ENCODE measurements at regions not wholly inside any gene's neighbourhood (a gene's known extent, or its start where the extent isn't known, plus 50 kb on each side); places are given as distances from the start of the nearest gene placed in this dataset.

GRCh38 chr7:42575171-42575570, 336.7 kb downstream of the C7orf25 start:
- no peak for DNase-seq (ENCODE audit: low read depth)
- TF ChIP-seq CTCF (IDR thresholded peaks at IDR 0.05; ENCODE audit: insufficient read depth, low read length, poor library complexity, severe bottlenecking), result no peak
- Histone ChIP-seq H3K4me3 (ENCODE audit: low read depth, low read length) (no peak overlapping the region), H3K27me3 (ENCODE audit: control insufficient read depth, insufficient read depth, low read length) (no peaks in the 10 kb centered on the region), H3K36me3 (ENCODE audit: control insufficient read depth, insufficient read depth, low read length) (no peaks in the 10 kb centered on the region)

- DNase-seq (ENCODE audit: low read depth), result no peak
- H3K4me3 ChIP-seq (ENCODE audit: low read depth, low read length), result no peak overlapping the region
- no peak for TF ChIP-seq CTCF (IDR thresholded peaks at IDR 0.05; ENCODE audit: insufficient read depth, low read length, poor library complexity, severe bottlenecking)
- no peaks in the 10 kb centered on the region for H3K27me3 ChIP-seq (ENCODE audit: control insufficient read depth, insufficient read depth, low read length)
- H3K36me3 ChIP-seq (ENCODE audit: control insufficient read depth, insufficient read depth, low read length), result no peaks in the 10 kb centered on the region
Measured at GRCh38 chr7:42574685-42575084, 337.2 kb downstream of the C7orf25 start.

- Histone ChIP-seq H3K4me3 (ENCODE audit: low read depth, low read length) (no peak overlapping the region), H3K36me3 (ENCODE audit: control insufficient read depth, insufficient read depth, low read length) (no peaks in the 10 kb centered on the region), H3K27me3 (ENCODE audit: control insufficient read depth, insufficient read depth, low read length) (no peaks in the 10 kb centered on the region)
- DNase-seq (ENCODE audit: low read depth), result no peak
- no peak for TF ChIP-seq CTCF (IDR thresholded peaks at IDR 0.05; ENCODE audit: insufficient read depth, low read length, poor library complexity, severe bottlenecking)
Measured at GRCh38 chr7:42573881-42574672, 337.1 kb upstream of the GLI3 start.

GRCh38 chr7:42572561-42572960, 335.6 kb upstream of the GLI3 start:
- no peaks in the 10 kb centered on the region for H3K36me3 ChIP-seq (ENCODE audit: control insufficient read depth, insufficient read depth, low read length)
- H3K27me3 ChIP-seq (ENCODE audit: control insufficient read depth, insufficient read depth, low read length), result no peaks in the 10 kb centered on the region
- H3K4me3 ChIP-seq (ENCODE audit: low read depth, low read length), result no peak overlapping the region
- no peak for TF ChIP-seq CTCF (IDR thresholded peaks at IDR 0.05; ENCODE audit: insufficient read depth, low read length, poor library complexity, severe bottlenecking)
- no peak for DNase-seq (ENCODE audit: low read depth)

GRCh38 chr7:42572056-42572455, 335.0 kb upstream of the GLI3 start:
- no peak for TF ChIP-seq CTCF (IDR thresholded peaks at IDR 0.05; ENCODE audit: insufficient read depth, low read length, poor library complexity, severe bottlenecking)
- Histone ChIP-seq H3K36me3 (ENCODE audit: control insufficient read depth, insufficient read depth, low read length) (no peaks in the 10 kb centered on the region), H3K27me3 (ENCODE audit: control insufficient read depth, insufficient read depth, low read length) (no peaks in the 10 kb centered on the region), H3K4me3 (ENCODE audit: low read depth, low read length) (no peak overlapping the region)
- no peak for DNase-seq (ENCODE audit: low read depth)

GRCh38 chr7:42570944-42571343, 333.9 kb upstream of the GLI3 start:
- TF ChIP-seq CTCF (IDR thresholded peaks at IDR 0.05; ENCODE audit: insufficient read depth, low read length, poor library complexity, severe bottlenecking), result no peak
- no peaks in the 10 kb centered on the region for H3K27me3 ChIP-seq (ENCODE audit: control insufficient read depth, insufficient read depth, low read length)
- no peak overlapping the region for H3K4me3 ChIP-seq (ENCODE audit: low read depth, low read length)
- DNase-seq (ENCODE audit: low read depth), result no peak
- no peaks in the 10 kb centered on the region for H3K36me3 ChIP-seq (ENCODE audit: control insufficient read depth, insufficient read depth, low read length)

All from kidney epithelial cell (primary cell).